GM04503 (cell line): ENCODE measurements at regions not wholly inside any gene's neighbourhood (a gene's known extent, or its start where the extent isn't known, plus 50 kb on each side); places are given as distances from the start of the nearest gene placed in this dataset.
"Not testable (repeated sequence)": the region's sequence is repeated elsewhere in the genome, so short reads cannot be mapped to it uniquely, and the experiment has no call there.

ENCODE experiments used
- DNase-seq: peaks from one replicate; pipeline ENCODE4 v3.0.0-alpha.2; 2012; ENCODE audit warnings: low read depth

GRCh38 chr13:50645092-50645491 lies 198.4 kb downstream of the DLEU7 start:
- DNase-seq: no peak

DNA sequence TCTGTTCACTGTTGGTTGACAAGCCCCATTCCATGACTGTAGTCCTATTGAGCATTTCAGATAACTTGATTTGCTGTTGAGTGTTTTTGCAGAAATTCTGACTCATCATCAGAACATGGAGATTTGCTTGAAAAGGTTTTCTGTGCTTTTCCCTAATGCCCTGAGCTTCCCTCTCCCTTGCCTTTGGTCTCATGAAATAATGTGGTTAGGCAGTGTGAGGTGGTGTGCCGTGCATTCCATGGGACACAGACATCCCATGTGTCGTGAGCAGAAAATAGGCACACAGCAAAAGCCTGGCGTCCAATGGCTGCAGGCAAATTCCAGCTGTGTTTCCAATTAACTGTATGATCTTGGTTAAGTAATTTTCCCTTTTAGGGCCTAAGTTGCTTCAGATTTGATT lies 197.4 kb downstream of the DLEU7 start:
- no peak for DNase-seq

DNA sequence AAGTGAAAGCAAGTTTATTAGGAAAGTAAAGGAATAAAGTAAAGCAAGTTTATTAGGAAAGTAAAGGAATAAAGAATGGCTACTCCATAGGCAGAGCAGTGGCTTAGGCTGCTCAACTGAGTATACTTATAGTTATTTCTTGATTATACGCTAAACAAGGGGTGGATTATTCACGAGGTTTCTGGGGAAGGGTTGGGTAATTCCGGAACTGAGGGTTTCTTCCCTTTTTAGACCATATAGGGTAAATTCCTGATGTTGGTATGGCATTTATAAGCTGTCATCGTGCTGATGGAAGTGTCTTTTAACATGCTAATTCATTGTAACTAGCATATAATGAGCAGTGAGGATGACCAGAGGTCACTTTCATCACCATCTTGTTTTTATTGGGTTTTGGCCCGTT lies 194.3 kb downstream of the DLEU7 start:
- no peak for DNase-seq

DNA sequence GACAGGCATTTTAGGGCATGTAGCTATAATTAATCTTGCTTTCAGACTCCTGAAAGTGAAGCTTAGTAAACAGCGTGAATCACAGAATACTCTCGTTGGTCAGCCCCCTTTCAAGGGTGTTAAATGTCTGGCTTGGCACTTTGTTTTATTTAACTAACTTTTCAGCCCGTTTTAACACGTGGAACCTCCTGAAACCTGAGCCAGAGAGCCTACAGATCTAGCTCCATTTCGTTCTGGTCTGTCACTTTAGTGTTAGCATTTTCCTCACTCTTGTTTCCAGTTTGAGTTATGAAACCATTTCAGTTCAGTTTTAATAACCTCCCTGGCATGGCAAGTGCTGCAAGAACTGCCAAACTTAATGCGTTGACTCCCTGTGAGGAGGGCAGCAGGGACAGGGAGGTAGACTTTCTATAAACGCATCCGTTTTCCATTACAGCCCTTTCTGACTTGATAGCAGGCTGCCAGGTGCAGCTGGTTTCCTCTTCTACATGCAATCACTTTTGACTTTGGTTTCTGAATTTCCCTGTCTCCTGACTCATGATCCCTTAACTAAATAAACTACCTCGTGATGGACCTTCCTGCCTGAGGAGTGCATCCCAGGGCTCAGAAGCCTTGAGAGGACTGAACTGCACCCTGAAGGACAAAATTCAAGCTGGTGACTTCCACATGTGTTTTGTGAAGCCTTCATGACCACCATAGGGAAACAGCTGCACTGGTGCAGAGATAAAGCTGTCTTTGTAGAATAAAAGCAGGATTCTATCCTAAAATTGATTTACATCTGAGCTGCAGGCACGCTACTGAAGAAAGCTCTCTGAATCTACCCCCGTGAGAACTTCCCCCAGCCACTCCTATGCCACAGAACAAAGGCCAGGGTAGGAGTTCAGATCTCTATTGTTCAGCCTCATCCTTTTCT lies 192.6 kb downstream of the DLEU7 start:
- no peak for DNase-seq

GRCh38 chr13:50651922-50652321 lies 191.6 kb downstream of the DLEU7 start:
- DNase-seq: no peak

DNA sequence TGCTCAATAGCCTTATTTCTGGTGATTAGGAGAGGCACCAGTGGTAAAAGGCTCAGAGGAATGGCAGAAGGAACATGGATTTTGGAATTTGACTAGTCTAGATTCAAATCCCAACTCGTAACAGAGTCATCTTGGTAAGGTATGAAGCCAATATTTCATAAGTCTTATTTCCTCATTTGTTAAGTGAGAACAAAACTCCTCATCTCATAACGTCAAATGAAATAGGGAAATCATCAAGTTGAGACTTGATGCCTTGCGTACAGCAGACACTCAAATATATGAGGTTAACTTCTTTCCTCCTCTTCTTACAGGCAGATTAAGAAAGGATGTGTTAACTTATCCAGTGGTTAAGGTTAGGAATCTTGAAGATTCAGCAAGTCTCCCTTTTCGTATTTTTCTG lies 189.2 kb downstream of the DLEU7 start:
- no peak for DNase-seq

DNA sequence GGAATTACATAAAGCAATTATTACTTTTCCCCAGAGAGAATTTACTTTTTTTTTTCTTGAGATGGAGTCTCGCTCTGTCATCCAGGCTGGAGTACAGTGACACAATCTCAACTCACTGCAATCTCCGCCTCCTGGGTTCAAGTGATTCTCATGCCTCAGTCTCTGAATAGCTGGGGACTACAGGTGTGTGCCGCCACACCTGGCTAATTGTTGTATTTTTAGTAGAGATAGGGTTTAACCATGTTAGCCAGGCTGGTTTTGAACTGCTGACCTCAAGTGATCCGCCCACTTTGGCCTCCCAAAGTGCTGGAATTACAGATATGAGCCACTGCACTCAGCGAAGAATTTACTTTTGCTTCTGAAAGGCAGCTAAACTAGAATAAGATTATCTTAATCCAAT lies 181.6 kb downstream of the DLEU7 start:
- not testable (repeated sequence) for DNase-seq

- DNase-seq: no peak
These were observed 178.5 kb downstream of the DLEU7 start for GRCh38 chr13:50664951-50665350.

GRCh38 chr13:50668049-50668448 lies 175.4 kb downstream of the DLEU7 start:
- no peak for DNase-seq

DNA sequence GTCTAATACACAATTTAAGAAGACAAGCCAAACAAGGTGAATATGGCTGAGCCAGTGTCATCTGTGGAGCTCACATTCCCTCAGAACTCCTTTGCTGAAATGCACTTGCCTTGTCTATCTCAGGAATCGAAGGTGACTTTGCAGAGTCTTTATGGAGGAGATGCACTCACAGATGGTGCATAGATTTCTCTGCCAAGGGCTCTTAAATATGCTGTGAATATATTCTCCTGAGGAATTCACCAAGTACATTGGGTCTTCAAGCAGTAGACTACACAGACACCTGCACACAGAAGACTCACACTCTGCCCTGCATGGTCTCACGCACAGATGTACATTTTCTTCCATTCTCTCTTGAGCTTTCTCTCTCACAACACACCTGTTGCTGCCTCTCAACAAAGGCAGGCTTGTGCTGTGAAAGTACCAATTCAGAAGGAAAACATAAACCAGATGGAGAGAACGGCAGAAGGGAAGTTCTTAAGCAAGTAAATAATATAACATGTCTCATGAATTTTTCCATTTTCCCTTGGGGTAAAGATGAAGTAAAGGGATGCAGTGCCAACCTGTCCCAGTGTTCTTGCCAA lies 174.7 kb downstream of the DLEU7 start:
- no peak for DNase-seq

- no peak for DNase-seq
These were observed 173.2 kb downstream of the DLEU7 start for GRCh38 chr13:50670272-50670671.

- DNase-seq: no peak
These were observed 172.5 kb downstream of the DLEU7 start for GRCh38 chr13:50670847-50671496.

- no peak for DNase-seq
These were observed 172.0 kb downstream of the DLEU7 start for GRCh38 chr13:50671497-50671850.

- no peak for DNase-seq
These were observed 171.5 kb downstream of the DLEU7 start for GRCh38 chr13:50672025-50672424.

DNA sequence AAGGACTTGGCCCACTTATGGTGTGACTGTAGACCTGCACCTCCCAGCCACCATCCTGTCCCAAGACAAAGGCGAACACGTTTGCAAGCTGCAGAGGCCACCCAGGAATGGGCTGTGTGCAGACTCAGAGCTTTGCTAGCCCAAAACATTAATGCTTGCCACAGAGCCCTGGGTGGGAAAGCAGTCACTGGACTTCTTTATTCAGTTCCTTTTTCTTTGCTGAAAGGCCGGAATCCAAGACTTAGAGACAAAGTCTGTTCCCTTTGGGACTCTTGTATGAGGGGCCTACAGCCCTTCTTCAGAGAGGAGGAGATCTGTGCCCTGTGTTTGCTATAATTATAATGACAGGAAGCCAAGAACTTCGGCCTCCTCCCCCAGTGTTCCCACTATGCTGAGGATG lies 167.8 kb downstream of the DLEU7 start:
- no peak for DNase-seq

DNA sequence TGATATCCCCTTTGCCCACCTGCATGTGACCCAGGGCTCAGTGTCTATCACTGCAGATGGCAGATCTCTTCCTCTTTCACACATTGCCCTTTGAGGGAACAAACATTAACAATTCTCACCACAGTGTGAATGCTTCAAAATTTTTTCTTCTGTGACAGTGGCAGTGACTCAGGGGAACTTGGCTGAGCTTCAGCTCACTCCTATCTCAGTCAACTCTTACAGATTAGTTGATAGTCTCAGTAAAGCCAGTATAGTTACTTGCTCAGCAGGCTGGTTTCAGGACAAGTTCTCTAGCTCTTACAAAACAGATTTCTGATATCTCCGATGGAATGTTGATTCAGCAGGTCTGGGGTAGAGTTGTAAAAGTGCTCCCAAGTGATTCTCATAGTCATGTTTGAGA lies 166.9 kb downstream of the DLEU7 start:
- DNase-seq: peak; percentile 64

DNA sequence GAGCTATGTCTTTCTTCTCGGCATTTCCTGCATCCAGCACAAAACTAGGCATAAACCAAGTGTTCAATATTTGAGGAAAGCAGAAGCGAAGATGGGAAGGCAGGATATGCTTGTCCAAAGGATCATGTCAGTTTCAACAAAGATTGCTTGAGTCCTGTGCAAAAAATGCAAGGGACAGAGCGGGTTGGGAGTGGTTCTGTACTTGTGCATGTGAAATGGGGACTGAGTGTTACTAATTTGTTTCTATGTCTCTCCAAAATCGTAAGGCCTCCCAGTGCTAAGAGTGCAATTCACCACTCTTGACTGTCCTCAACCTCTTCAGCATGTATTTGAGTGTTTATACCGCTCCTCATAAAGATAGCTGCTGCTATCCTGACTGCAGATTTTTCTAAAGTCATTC lies 166.2 kb downstream of the DLEU7 start:
- DNase-seq: no peak

DNA sequence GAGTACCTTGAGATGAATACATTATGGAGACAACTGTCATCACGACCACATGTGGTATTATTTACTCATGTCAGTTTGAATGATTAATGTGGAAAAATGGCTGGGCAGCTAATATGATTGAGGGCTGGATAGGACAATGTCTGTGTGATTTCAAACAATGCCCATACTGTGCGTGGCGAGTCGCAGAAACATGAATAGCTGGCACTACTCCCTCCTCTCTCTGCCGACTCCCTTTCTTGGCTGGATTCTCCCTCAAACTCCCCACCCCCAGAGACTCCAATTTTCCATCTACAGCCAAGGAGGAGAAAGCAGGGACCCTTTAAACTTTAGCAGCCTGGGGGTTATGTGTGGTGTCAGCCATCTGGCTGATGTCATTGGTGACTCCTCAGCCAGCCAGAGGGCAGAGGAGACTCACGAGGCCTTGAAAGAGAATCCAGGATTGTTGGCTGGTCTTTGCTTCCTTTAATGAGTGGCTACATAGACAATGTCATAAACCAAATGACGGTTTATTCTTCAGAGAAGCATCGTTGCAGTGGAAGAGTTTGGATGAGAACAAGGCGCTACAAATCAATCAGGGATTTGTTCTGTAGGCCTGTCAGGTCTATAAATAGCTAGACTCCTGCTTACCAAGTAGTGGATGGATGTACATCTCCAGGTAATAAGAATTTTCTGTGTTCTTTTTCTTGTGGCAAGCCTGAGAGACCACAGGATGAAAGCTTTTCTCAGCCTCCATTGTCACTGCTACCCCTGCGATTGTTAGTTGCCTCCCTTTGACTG lies 165.6 kb downstream of the DLEU7 start:
- DNase-seq: no peak

- DNase-seq: peak; percentile 93
These were observed 164.9 kb downstream of the DLEU7 start for GRCh38 chr13:50678464-50679162.

DNA sequence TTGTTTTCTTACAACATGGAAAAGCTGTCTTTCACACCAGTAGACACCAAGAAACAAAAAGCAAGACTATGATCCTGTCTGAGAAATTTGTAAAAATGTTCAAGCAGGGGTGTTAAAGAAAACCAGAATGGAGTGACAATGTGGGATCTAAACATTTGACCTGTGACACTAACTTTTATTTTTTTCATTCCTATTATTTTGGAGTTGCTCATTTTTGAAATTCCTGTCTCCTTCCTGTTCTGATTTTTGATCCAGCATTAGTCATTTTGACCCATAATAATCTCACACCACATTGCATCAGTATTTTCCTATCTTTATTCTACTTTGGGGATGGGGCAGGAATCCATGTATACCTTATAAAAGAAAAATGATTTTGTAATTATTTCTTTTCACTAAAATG lies 164.2 kb downstream of the DLEU7 start:
- DNase-seq: no peak

DNA sequence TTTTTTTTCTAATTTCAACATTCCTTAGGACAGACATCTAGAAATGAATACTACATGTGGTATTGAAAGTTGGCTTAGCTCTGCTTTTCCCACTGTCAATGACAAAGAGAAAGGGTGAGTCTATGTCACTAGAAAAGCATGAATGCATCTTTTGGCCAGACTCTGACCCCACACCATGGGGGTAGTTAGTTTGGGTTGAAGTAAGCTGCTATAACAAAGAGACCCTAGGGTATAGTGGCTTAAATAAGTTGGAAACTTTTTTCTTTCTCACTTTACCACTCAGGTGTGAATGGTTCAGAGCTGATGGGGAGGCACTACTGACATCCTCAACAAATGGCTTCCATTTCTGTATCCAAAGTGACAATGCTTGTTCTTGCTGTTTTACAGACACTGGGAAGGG lies 161.5 kb downstream of the DLEU7 start:
- DNase-seq: no peak

DNA sequence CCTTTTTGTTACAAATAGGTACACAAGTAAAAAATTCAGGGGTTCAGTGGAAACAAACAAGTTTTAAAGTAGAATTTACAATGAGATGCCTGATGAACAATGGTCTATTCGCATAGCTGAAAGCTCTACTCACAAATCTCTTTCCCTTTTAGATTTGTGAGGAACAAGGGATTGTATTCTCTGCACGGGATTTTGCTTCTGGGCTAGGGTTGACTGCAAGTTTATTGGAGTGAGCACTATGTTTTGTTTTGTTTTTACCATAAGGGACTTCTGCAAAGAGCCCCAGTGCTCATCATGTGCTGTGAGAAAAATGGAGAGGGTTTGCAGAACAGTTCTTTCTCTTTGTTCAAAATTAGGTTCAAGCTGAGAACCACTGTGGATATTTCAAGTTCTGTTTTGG lies 160.5 kb downstream of the DLEU7 start:
- DNase-seq: no peak
